Gastroesophageal sphincter (tissue), 4 donors: ENCODE measurements at regions not wholly inside any gene's neighbourhood (a gene's known extent, or its start where the extent isn't known, plus 50 kb on each side); places are given as distances from the start of the nearest gene placed in this dataset.

Experiments used
- ATAC-seq: fragments of 150-250 bp; one replicate; pipeline ENCODE4 v1.9.1; 2016; ENCODE audit warnings: mild to moderate bottlenecking, moderate library complexity
- H3K27ac ChIP-seq, 4 donors: fragments of 200-600 bp; sonication (generic) in 3 of 4; 1 replicate in 3 of 4; 2 replicates in 1 of 4; pipeline ENCODE4 v1.5.1; 2016 to 2019
- H3K27me3 ChIP-seq: fragments of 200-600 bp; sonication (generic); one replicate; pipeline ENCODE4 v1.5.1; 2019
- H3K36me3 ChIP-seq, 2 donors: fragments of 200-600 bp; sonication (generic); one replicate each; pipeline ENCODE4 v1.5.1; 2019; ENCODE audit warnings: control low read depth in 1 of 2
- H3K4me1 ChIP-seq, 3 donors: fragments of 200-600 bp; sonication (generic); 1 replicate in 2 of 3; 2 replicates in 1 of 3; pipeline ENCODE4 v1.5.1; 2016 to 2019; ENCODE audit warnings: control low read depth in 2 of 3
- H3K4me3 ChIP-seq, 2 donors: fragments of 200-600 bp; sonication (generic); one replicate each; pipeline ENCODE4 v1.5.1; 2019; ENCODE audit warnings: mild to moderate bottlenecking in 1 of 2, moderate library complexity in 1 of 2
- H3K9me3 ChIP-seq, 3 donors: fragments of 200-600 bp; sonication (generic); one replicate each; pipeline ENCODE4 v1.5.1; 2017 to 2019; ENCODE audit warnings: control low read depth in 2 of 3
- EP300 ChIP-seq: sonication (generic); formaldehyde crosslinking; IDR thresholded peaks from one replicate; pipeline ENCODE4 v1.6.1; 2017; ENCODE audit warnings: antibody characterized with exemption, mild to moderate bottlenecking
- POLR2A ChIP-seq, 2 donors: fragments of 450-650 bp; IDR thresholded peaks; one replicate each; pipeline ENCODE4 v1.6.1; 2017; ENCODE audit warnings: antibody characterized with exemption in 2 of 2, mild to moderate bottlenecking in 2 of 2, moderate library complexity in 1 of 2
- POLR2AphosphoS5 ChIP-seq: sonication (generic); formaldehyde crosslinking; IDR thresholded peaks from one replicate; pipeline ENCODE4 v1.6.1; 2017; ENCODE audit warnings: antibody characterized with exemption
- WGBS, 2 donors: methylation state at CpG; one replicate each; pipeline ENCODE4 v1.1.5; 2018; ENCODE audit warnings: low coverage in 1 of 2; 5-methylcytosine and 5-hydroxymethylcytosine counted together
- TF ChIP-seq, protein P1 (sequence below), 4 experiments: fragments of 200-600 bp in 2 of 4; fragments of 450-650 bp in 2 of 4; sonication (generic) in 1 of 4; IDR thresholded peaks; one replicate each; pipeline ENCODE4 v1.5.1; 2017 to 2019; ENCODE audit warnings: antibody characterized with exemption in 4 of 4, mild to moderate bottlenecking in 2 of 4, moderate library complexity in 2 of 4

DNA sequence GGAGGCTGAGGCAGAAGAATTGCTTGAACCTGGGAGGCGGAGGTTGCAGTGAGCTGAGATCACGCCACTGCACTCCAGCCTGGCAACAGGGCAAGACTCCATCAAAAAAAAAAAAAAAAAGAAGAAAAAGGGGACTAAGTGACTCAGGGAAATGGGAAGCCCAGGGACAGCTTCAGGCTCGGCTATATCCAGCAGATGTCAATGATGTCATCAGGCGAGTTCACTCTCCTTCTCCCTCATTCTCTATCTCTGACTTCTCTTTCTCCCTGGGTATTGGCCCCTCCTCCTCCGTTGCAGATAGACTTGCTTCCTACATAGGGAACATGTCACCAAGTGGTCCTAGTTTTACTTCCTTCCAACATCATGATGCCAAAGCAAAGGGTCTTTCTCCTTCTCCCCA, 316.8 kb downstream of the TFAP2C start:
- TF ChIP-seq EP300: no peak
- no peak for TF ChIP-seq POLR2AphosphoS5
- TF ChIP-seq, protein P1, sequence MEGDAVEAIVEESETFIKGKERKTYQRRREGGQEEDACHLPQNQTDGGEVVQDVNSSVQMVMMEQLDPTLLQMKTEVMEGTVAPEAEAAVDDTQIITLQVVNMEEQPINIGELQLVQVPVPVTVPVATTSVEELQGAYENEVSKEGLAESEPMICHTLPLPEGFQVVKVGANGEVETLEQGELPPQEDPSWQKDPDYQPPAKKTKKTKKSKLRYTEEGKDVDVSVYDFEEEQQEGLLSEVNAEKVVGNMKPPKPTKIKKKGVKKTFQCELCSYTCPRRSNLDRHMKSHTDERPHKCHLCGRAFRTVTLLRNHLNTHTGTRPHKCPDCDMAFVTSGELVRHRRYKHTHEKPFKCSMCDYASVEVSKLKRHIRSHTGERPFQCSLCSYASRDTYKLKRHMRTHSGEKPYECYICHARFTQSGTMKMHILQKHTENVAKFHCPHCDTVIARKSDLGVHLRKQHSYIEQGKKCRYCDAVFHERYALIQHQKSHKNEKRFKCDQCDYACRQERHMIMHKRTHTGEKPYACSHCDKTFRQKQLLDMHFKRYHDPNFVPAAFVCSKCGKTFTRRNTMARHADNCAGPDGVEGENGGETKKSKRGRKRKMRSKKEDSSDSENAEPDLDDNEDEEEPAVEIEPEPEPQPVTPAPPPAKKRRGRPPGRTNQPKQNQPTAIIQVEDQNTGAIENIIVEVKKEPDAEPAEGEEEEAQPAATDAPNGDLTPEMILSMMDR (IDR thresholded peaks at IDR 0.05): no peak
- no peak for TF ChIP-seq POLR2A (IDR thresholded peaks at IDR 0.05)
- H3K36me3 ChIP-seq: no peaks in the 10 kb centered on the region
- no peak for ATAC-seq
- no peak overlapping the region for H3K27ac ChIP-seq
- H3K4me1 ChIP-seq: no peaks in the 10 kb centered on the region
- H3K27me3 ChIP-seq: peaks cover 66% of the 10 kb centered on the region
- H3K4me3 ChIP-seq: no peak overlapping the region
- no peaks in the 10 kb centered on the region for H3K9me3 ChIP-seq
- 70 to 84% methylated on average over 3 of the region's 5 CpGs for WGBS, 2 donors

DNA sequence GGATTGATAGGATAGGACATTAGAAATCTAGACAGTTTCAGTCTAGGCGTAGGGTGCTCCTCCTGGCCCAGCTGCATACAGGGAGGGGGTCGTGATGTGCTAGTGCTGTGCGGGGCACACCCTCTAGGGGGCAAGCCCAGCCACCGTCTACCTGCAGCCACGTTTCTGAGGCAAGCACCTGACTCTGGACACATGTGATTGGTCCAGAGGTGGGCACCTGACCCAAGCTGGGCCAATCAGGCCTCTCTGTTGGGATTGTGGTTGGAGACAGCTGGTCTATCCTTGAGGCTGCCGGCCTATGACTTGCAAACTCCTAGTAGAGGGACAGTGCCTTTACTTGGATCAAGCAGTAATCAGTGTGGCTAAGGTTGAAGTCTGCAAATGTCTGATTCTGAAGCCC, 317.1 kb downstream of the BMP7 start:
- H3K36me3 ChIP-seq: no peaks in the 10 kb centered on the region
- peaks cover 76% of the 10 kb centered on the region for H3K27me3 ChIP-seq
- H3K4me1 ChIP-seq: no peaks in the 10 kb centered on the region
- no peak overlapping the region for H3K27ac ChIP-seq
- TF ChIP-seq EP300 (no peak), POLR2AphosphoS5 (no peak), POLR2A (IDR thresholded peaks at IDR 0.05) (no peak)
- 73 to 100% methylated on average over 3 of the region's 6 CpGs for WGBS, 2 donors
- H3K9me3 ChIP-seq: no peaks in the 10 kb centered on the region
- no peak overlapping the region for H3K4me3 ChIP-seq
- ATAC-seq: no peak

DNA sequence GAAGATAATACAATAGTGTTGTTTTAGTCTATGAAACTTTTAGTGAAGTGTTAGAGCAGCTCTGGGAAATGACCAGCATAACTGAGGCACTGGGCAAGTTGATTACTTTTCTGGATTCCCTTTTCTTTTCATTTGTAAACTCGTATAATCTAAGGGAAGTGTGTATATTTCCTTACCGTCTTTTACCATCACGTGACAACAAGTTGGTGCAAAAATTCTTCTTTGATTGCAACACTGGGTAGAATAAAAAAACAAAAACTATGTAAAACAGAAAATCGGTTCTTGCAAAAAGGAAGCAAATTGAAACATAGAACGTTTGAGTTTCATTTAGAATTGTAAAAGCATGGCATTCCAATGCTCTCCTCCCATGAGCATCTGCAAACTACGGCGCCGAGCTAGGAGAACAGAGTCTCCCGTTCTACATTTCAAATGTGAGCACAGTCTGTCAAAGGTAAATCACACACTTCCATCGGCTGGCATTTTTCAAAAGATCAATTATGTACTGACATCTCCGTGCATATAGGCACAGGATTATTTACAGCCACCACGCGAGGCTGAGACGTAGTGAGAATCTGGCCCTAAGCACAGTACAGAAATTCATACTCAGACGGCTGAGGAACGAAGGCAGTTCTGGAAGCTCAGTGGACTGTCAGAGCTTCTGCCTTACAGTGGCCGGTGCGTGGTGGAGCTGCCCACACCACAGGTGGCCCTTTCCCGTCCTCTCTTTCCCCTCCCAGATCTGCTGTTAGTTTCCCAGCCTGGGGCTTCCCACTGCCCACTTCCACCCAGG, 314.0 kb downstream of the BMP7 start:
- Histone ChIP-seq H3K4me1 (no peaks in the 10 kb centered on the region), H3K9me3 (no peaks in the 10 kb centered on the region), H3K36me3 (no peaks in the 10 kb centered on the region), H3K4me3 (no peak overlapping the region), H3K27me3 (peaks cover 77% of the 10 kb centered on the region), H3K27ac (no peak overlapping the region)
- TF ChIP-seq POLR2A (IDR thresholded peaks at IDR 0.05): no peak
- TF ChIP-seq, protein P1 (IDR thresholded peaks at IDR 0.05): no peak
- no peak for TF ChIP-seq EP300
- TF ChIP-seq POLR2AphosphoS5: no peak
- 38 to 52% methylated on average over 11 to 17 of the region's 19 CpGs for WGBS, 2 donors
- no peak for ATAC-seq

DNA sequence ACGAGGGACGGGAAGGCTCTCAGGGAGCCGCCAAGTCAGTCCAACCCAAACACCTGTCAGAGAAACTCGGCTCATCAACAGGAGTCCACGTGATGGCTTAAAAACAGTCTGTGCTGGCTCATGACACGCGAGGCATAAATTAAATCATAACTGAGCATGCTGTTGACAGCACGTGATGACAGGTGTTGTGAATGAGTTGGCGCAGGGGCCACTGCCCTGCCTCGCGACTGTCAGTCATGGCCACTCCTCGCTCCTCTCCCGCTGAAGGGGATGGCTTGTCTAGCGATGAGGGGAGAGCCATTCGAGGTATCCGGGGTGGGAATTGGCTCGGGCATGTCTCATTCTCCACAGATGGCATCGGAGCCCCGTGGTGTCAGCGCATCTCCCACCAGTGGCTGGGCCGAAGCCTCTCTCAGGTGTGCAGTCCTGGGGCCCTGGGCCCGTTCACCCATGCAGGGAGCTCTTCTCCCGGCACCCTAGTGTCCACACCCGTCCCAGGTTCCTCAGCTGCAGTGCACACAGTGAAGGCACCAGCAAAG, 313.3 kb downstream of the BMP7 start:
- no peak for TF ChIP-seq EP300
- no peak for TF ChIP-seq POLR2AphosphoS5
- TF ChIP-seq POLR2A (IDR thresholded peaks at IDR 0.05): no peak
- TF ChIP-seq, protein P1 (IDR thresholded peaks at IDR 0.05): no peak
- peaks cover 82% of the 10 kb centered on the region for H3K27me3 ChIP-seq
- H3K27ac ChIP-seq: no peak overlapping the region
- no peaks in the 10 kb centered on the region for H3K4me1 ChIP-seq
- no peak for ATAC-seq
- no peaks in the 10 kb centered on the region for H3K9me3 ChIP-seq
- 70% methylated on average over 4 of the region's 24 CpGs; no CpG with 5 or more reads in 1 of the 2 donors for WGBS, 2 donors
- H3K36me3 ChIP-seq: no peaks in the 10 kb centered on the region
- no peak overlapping the region for H3K4me3 ChIP-seq

DNA sequence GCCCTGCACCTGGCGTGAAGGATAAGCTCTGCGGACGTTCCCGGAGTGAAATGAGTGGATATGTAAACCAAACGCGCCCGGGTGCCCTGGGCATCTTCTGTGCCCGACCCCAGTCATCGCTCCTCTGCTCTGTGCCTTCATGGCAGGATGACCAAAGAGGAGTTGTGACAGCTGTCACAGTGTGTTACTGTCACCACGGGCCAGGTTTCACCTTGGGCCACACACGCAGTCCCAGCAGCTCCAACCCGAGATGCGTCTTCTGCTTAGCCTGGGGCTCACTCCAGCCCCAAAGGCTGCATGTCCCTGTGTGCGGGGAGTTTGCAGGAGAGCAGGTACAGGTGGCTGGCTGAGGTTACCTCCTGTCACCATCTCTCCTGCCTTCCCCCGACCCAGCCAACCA, 311.6 kb downstream of the BMP7 start:
- H3K27ac ChIP-seq: no peak overlapping the region

More for the DNA sequence above, 311.6 kb downstream of the BMP7 start:
- TF ChIP-seq, protein P1 (IDR thresholded peaks at IDR 0.05): no peak
- TF ChIP-seq EP300: no peak
- Histone ChIP-seq H3K4me3 (no peak overlapping the region), H3K4me1 (no peaks in the 10 kb centered on the region), H3K36me3 (no peaks in the 10 kb centered on the region), H3K9me3 (no peaks in the 10 kb centered on the region), H3K27me3 (peaks cover 77% of the 10 kb centered on the region)
- ATAC-seq: no peak
- no CpG with 5 or more reads among the region's 15 CpGs for WGBS, 2 donors
